ENCODE measurements at regions not wholly inside any gene's neighbourhood (a gene's known extent, or its start where the extent isn't known, plus 50 kb on each side); places are given as distances from the start of the nearest gene placed in this dataset.
"Not testable (repeated sequence)": the region's sequence is repeated elsewhere in the genome, so short reads cannot be mapped to it uniquely, and the experiment has no call there.

DNA sequence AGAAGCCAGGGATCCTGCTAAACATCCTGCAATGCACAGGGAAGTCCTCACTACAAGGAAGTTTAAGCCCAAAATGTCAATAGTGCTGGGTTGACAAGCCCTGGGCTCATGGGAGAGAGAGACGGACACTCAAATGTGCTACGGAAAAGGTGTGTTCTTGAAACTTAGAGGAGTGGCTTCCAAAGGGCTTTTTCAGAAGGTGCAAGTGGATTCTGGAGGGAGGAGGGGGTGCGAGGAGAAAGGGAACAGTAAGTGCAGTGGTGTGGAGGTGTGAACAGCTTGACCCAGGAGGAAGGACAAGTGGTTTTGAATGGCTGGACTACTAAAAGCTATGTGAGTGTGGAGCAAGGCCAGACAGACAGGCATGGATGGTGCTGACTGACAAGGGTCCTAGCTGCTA, 50.4 kb upstream of the CECR2 start:
- DNase-seq (ENCODE audit: low read depth in 2 of 2) = no peak

DNA sequence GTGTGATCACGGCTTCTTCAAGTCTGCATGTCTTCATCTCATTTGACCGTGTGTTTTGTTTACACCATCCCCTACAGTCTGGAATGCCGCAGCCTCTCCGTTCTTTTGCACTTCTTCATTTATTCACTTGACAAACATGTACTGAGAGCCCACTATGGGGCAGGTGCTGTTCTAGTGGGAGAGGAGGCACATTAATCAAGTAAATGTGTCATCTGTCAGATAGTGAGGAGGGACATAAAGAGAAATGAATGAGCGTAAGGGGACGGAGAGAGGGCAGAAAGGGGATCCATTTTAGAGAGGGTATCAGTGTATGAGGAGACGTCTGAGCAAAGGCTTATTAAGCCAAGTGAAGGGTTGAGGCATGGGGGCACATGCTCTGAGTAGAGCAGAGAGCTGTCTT, 54.0 kb upstream of the CECR2 start:
- DNase-seq (ENCODE audit: low read depth in 2 of 2) = no peak

DNA sequence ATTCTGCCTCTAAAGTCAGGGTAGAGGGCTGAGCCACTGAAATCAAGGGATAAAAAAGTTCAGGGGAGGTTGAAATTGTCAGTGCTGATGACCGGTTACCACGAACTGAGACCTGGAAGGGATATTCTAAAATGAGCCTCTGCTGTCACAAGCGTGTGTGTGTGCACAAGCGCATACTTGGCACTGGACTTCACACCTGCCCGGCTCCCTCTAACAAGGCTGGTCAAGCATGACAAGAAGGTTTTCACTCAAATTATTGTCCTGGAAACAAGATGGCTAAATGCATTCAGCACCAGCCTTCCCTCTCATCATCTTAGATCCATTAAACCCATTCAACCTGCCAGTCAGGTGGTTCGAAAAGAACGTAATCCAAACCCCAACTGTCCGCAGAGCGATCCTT, 54.8 kb upstream of the CECR2 start:
- DNase-seq (ENCODE audit: low read depth in 2 of 2) = no peak

DNA sequence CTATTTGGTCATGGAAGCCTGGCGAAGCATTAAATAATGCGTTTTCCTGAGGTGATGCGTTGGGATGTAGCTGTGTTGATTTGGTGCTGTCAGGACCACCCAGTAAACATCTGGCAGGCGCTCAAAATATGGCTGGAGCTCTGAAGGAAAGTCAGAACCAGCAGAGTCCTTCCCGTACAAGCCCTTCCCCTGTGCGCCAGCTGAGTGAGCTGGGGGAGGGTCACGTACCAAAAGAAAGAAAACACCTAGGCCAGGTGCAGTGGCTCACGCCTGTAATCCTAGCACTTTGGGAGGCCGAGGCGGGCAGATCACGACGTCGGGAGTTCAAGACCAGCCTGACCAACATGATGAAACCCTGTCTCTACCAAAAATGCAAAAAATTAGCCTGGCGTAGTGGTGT, 55.6 kb upstream of the CECR2 start:
- DNase-seq (ENCODE audit: low read depth in 2 of 2) = no peak

DNA sequence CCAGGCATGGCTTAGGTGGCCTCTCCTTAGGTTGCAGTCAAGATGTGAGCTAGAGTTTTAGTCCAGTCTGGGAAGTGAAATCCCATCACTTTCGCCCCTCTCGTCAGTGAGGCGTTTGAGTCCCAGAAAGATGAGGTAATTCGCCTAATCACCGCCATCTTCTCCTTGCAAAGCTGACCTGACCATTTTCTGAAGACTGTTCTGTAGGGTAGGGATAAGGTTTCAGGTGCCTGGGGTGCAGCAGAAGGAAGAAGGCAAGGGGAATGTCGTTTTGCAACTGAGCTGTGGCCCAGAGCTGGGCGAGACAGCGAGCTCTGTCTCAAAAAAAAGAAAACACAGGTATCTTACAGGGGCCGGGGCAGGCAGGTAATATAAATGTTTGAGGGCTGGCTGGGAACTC, 61.7 kb upstream of the CECR2 start:
- DNase-seq (ENCODE audit: low read depth in 2 of 2) = no peak

DNA sequence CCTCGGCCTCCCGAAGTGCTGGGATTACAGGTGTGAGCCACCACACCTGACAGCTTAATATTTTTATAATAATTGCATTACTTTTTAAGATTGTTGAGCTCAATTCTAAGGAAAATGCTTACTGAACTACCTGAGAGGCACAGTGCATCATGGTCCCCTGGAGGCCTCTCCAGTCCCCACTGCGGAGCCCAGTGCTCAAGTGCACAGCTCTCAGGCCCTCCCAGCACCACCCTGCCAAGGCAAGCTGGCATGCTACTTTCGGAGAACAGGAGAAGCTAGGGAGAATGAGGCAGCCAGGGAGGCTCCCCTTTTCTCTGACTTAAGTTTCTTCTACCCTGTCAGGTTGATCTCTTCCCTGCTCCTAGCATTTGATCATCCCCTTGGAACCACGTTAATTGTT, 64.2 kb upstream of the CECR2 start:
- no peak for DNase-seq (ENCODE audit: low read depth in 2 of 2)

DNA sequence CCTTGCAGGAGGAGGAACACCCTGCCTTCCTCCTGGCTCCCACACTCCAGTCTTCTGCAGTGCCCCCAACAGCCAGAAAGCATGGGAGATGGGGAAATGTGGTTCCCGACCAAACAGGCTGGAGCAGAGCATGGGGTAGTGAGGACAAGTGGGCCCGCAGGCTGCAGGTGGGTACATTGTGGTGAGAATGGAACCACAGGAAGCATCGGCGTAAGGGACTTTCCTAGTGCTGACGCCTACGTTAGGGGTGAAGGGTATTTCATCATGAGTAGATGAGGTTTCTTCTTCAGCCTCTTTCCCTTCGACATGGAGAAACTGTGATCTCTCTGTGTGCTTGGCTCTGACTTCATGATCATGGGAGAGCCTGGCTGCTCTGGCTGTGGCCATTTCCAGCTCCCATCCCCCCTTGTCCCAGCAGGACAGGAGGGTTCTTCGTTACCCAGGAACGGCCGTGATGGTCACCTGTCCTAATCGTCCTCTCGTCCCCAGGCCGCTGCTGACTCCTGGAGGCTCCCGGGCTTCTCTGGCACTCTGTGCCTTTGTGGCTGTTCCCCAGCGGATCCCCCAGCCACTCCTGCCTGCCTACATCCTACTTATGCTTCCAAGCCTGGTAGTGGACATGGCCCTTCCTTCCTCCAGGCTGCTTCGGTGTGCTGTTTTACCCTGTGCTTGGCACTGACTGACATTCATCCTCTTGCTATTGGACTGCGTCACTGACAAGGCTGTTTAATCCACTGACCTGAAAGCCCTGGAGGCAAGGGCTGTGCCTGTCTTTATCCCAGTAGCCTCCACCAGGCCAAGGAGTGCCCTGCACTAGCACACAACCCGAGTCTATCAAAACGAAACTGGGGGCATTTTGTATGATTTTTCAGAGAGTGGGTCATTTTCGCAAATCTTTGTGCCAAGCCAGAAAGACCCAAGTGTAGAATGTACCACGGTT, 65.2 kb upstream of the CECR2 start:
- peak; percentile 26 to 33 for DNase-seq (ENCODE audit: low read depth in 2 of 2)

DNA sequence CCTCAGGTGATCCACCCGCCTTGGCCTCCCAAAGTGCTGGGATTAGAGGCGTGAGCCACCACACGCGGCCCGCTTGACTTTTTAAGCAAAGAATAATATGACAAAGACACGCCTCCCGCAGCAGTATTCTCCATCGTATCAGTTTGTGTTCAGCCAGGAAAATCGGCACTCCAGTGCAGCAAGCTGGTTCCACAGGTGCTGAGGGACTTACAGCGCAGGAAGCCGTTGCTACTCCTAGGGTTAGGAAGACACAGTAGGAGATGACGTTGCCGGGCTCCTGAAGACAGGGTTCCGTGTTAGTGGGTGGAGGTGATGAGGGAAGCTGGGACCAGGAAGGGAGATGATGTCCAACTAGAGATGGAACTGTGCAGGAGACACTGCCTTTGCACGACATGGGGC, 65.8 kb upstream of the CECR2 start:
- no peak for DNase-seq (ENCODE audit: low read depth in 2 of 2)

DNA sequence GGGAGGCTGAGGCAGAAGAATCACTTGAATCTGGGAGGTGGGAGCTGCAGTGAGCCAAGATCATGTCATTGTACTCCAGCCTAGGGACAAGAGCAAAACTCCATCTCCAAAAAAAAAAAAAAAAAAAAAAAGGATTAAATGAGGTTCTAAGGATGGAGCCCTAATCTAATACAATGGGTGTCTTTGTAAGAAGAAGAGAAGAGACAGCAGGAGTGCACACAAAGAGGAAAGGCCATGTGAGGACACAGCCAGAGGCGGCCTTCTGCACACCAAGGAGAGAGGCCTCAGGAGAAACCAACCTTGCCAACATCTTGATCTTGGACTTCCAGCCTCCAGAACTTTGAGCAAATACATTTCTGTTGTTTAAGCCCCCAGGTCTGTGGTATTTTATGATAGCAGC, 66.6 kb upstream of the CECR2 start:
- no peak for DNase-seq (ENCODE audit: low read depth in 2 of 2)

DNA sequence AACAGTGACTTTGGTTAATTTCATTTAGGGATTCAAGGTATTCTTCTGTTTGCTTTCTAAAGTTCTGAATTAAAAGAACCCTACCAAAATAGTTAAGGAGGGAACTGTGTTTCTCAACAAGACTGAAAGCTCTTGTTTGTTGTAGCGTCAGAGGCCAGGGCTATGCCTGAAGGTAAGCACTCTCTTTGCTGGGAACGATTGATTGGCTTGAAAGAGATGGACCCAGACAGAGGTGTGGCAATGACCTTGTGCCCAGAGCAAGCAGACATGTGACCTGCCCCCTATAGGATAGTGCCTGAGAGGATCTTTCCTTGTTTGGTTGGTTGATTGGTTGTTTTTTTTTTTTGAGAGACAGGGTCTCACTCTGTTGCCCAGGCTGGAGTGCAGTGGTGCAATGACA, 68.3 kb upstream of the CECR2 start:
- no peak for DNase-seq (ENCODE audit: low read depth in 2 of 2)

DNA sequence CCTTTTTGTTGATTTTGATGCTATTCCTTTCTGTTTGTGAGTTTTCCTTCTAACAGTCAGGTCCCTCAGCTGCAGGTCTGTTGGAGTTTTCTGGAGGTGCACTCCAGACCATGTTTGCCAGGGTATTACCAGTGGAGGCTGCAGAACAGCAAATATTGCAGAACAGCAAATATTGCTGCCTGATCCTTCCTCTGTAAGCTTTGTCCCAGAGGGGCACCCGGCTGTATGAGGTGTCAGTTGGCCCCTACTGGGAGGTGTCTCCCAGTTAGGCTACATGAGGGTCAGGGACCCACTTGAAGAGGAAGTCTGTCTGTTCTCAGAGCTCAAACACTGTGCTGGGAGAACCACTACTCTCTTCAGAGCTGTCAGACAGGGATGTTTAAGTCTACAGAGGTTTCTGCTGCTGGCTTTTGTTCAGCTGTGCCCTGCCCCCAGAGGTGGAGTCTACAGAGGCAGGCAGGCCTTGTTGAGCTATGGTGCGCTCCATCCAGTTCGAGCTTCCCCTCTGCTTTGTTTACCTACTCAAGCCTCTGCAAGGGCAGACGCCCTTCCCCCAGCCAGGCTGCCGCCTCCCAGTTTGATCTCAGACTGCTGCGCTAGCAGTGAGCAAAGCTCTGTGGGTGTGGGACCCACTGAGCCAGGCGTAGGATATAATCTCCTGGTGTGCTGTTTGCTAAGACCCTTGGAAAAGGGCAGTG, 70.3 kb upstream of the CECR2 start:
- DNase-seq (ENCODE audit: low read depth in 2 of 2) = not testable (repeated sequence)

DNA sequence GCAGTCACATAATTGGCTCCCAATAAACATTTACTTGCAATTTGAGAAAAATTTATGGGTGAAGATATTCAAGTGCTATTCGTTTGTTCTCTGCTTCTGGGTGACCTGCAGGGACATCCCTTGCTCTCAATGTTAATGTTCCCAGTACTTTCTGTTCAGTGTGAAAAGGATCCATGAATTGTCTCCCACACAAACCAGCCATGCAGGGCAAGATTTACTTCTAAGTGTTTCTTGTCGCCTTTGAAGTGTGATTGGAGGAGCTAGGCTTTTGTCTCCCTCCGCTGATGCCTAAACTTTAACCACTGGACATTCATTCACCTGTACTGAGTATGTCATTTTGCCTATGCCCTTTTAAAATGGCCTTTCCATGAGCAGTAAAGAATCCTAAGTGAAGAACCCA, 66.4 kb upstream of the ADA2 start:
- no peak for DNase-seq (ENCODE audit: low read depth in 2 of 2)

DNA sequence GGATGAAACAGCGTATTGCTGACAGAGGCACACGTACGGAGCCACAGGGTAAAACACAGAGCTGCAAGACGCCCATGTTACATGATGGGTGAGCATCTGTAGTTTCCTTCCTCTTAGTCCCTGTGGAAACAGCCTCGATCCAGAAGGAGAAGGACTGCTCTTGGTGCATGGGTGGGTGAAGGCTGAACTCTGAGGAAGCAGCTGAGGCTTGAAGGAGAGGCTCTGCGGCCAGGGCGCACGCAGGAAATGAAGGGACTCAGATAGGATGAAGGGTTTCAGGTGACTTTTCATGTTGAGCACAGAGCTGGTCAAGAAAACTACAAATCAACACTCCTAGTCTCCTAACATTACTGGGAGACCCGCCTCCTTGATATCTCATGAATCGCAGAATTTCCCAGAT, 65.7 kb upstream of the ADA2 start:
- no peak for DNase-seq (ENCODE audit: low read depth in 2 of 2)

DNA sequence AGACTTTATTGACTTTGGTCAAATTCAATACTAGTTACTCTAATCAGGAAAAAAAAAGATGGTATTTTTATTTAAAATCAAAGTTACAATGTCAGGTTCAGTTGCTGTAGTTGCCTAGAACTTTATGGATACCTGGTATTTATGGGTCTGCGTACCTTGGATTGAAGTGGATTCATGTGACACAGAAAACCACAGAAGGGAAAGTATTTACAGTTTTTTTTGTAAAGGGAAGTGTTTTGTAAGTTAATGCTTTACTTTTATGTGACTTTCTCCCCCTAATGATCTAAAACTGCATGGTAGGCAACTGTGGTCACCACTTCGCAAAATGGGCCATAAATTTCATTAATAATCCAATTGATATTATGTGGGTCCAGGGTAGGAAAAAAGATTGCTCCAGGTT, 65.2 kb upstream of the ADA2 start:
- no peak for DNase-seq (ENCODE audit: low read depth in 2 of 2)

DNA sequence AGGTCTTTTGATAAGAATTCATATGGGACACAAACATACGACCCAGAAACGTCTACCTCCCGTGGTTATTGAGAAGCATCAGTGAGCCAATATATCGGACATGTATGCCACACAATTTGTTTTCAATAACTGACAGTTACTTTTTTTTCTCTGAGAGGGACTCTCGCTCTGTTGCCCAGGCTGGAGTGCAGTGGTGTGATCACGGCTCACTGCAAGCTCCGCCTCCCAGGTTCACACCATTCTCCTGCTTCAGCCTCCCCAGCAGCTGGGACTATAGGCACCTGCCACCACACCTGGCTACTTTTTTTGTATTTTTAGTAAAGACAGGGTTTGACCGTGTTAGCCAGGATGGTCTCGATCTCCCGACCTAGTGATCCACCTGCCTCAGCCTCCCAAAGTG, 64.6 kb upstream of the ADA2 start:
- DNase-seq (ENCODE audit: low read depth in 2 of 2) = not testable (repeated sequence)

DNA sequence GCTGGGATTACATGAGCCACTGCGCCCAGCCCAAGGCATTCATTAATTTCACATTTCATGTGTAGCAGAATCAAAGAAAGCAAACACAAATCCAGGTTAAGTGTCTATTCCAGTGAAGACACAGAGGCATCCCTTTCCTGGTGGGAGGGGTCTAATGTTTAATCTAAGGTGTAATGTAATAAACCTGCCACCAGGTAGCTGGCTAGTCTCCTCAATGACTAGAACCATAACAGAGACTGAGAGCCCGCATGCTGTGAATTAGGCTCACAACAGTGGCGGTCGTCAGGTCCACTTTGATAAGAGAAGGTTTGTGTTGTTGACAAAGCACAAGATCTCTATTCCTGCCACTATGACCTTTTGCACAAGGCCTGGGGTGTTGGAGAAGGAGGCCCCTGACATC, 64.2 kb upstream of the ADA2 start:
- DNase-seq (ENCODE audit: low read depth in 2 of 2) = no peak

DNA sequence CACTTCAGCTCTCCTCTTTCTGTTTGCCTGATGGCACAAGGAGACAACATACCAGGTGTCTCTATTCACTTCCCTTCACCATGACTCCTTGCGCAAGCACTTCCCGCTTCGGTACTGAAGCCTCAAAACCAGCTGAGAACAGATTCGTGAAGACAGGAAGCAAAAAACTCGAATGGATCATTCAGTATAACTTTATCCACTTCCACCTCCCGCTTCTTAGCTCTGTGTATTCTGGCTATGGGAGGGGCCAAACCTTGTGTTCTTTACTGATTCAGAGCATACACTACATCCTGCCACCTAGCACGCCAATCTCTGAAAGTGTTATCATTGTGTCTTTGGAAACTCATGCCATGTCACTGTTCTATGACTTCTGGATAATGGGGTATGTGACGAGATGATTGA, 62.2 kb upstream of the ADA2 start:
- no peak for DNase-seq (ENCODE audit: low read depth in 2 of 2)

DNA sequence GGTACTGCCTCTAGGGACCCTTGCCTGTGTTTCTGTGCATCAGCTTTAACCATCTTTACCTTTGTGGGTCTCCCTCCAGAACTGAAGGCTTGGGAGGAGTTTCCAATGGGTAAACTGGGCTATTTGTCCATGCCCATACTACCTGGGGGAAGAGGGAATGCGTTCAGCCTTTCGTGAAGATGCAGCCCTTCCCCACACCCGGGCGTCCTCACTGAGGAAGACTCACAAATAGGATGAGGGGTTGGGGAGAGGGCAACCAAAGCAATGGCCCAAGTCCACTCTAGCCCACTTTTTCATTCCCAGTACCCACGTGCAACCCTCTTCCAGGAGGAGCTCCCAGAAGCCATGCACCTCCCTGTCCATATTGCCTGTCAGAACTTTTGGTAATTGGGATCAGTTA, 61.8 kb upstream of the ADA2 start:
- no peak for DNase-seq (ENCODE audit: low read depth in 2 of 2)

DNA sequence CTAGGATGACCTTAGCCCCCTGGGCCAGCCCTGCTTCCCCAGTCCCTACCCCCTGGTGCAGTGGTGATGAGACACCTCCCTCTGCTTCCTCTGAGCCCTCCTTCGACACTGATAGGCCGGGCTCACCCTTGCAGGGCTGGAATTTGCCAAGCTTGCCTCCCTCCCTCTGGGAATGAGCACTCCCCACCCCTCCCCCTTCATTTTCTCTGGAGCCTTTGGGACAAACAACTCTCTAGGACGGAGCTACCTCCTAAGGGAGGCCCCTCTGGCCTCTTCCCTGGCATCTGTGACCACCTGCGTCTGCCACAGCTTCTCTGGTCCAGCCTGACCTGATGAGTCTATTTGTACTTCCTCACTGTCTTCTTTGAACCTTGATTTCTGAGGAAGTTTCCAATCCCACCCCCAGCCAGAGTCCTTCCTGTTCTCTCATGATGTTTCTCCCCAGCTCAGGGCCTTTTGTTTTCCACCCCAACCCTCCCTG, 53.3 kb upstream of the ADA2 start:
- DNase-seq (ENCODE audit: low read depth in 2 of 2) = no peak

DNA sequence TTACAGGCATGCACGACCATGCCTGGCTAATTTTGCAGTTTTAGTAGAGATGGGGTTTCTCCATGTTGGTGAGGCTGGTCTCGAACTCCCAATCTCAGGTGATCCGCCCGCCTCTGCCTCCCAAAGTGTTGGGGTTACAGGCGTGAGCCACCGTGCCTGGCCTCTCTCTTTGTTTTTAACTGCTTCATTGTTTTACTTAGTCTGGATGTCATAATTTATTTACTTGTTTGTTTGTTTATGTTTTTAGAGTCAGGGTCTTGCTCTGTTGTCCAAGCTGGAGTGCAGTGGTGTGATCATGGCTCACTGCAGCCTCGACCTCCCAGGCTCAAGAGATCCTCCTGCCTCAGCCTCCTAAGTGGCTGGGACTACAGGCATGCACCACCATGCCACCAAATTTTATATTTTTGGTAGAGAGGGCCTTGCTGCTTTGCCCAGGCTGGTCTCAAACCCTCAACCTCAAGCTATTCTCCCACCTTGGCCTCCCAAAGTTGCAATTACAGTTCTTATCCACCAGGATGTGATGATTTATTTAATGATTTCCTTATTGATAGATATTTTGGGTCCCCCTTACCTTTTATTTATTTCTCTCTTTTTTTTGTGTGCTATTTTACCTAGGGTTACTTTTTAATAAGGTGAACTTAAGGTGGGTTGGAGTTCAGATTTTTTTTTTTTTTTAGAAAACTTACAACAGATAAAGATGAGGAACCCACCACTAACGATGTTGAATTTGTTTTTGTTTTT, 52.6 kb upstream of the ADA2 start:
- DNase-seq (ENCODE audit: low read depth in 2 of 2) = no peak

DNA sequence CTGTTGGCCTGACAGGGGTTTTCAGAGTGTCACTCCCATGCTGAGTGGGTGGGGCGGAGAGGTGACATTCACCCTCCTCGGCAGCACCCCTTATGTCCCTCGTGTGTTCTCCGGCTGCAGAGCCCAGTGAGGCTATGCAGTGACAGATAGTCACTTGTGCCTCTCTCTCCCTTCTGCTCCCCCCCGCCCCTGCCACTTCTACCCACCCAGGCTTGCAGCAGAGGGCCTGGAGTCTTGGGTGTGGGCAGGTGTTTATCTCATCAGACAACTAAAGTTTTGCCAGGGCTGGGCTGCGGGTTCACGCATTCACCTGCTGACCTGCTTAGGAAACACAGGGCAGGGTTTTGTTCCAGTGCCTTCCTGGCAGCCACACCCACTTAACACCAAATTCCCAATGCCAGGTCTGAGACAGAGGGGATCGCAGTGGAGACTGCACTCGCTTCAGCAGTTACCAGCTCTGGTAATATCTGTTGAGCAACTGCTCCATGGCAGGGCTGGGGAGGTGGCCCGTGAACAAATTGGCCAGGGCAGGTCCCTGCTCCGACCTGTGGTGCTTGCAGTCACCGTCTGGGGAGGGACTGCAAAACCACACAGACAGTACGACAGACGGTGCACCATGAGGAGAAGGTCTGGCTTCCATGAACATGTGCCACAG, 50.5 kb upstream of the ADA2 start:
- DNase-seq (ENCODE audit: low read depth in 2 of 2) = no peak

DNA sequence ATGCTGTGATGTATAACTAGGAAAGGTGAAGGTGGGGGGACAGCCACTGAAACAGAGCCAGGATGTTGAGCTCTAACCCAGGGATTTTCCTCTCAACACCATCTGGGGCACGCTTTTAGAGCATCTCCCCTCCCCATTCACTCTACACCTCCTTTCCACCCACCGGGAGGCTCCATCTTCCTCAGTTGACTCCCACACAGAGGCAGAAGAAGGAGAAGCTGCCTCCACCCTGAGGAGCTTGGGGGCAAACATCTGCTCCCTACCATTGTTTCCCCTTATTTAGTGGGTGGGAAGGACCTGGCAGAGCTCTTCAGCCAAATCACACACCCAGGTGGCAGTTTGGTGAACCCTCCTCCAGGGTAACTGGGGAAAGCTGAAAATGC, 50.0 kb upstream of the ADA2 start:
- DNase-seq (ENCODE audit: low read depth in 2 of 2) = no peak

All from stimulated activated CD4-positive, alpha-beta T cell treated with anti-CD3 and anti-CD28 coated beads, Interleukin-15, amount 100 ng/mL, for 48 hours (primary cell).